ENCODE measurements at regions not wholly inside any gene's neighbourhood (a gene's known extent, or its start where the extent isn't known, plus 50 kb on each side); places are given as distances from the start of the nearest gene placed in this dataset.
"Not testable (repeated sequence)": the region's sequence is repeated elsewhere in the genome, so short reads cannot be mapped to it uniquely, and the experiment has no call there.

DNA sequence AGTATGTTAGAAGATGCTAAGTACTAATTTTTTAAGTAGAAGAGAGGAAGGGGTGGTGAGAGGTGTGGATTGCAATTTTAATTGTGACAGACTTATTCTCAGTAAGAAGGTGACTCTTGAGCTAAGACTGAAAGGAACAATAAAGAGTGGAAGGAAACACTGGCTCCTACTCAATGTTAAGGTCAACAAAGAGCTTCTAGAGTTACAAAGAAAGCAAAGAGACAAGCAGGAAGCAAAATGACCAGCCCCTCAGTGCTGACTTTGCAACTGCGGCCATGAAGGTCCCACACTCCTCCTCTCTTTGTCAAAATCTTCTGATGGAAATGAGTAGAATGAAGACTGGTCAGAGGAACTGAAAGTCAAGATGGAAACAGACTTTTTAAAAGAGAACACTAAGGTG, 79.9 kb upstream of the FOXI2 start:
- Mint-ChIP-seq H3K4me1 (no peaks in the 10 kb centered on the region), H3K9me3 (peaks cover 0 to 6% (median 0%) of the 10 kb centered on the region in 11 donors), H3K27me3 (peaks cover 0 to 12% (median 0%) of the 10 kb centered on the region in 5 donors), H3K36me3 (no peaks in the 10 kb centered on the region), H3K4me3 (no peak overlapping the region), H3K27ac (no peak overlapping the region)
- ChIA-PET CTCF (no interaction called here), POLR2A (no interaction called here)
- H3K4me3 ChIP-seq (ENCODE audit: low read length): no peak overlapping the region
- no peaks in the 10 kb centered on the region for H3K9me3 ChIP-seq (ENCODE audit: control insufficient read depth in 2 of 3, low read length in 3 of 3)
- intact Hi-C loops (cut with micrococcal nuclease): no loop called here
- H3K27me3 ChIP-seq (ENCODE audit: control insufficient read depth in 2 of 2, insufficient read depth in 2 of 2, low read length in 2 of 2): no peaks in the 10 kb centered on the region
- DNase-seq: no peak
- no peaks in the 10 kb centered on the region for H3K36me3 ChIP-seq (ENCODE audit: control insufficient read depth in 2 of 3, insufficient read depth in 3 of 3, low read length in 3 of 3)
- no peak overlapping the region for H3K27ac ChIP-seq (ENCODE audit: low read depth, low read length)
- no peaks in the 10 kb centered on the region for H3K4me1 ChIP-seq (ENCODE audit: control insufficient read depth in 2 of 2, insufficient read depth in 2 of 2, low read length in 2 of 2)
- no peak for ATAC-seq

DNA sequence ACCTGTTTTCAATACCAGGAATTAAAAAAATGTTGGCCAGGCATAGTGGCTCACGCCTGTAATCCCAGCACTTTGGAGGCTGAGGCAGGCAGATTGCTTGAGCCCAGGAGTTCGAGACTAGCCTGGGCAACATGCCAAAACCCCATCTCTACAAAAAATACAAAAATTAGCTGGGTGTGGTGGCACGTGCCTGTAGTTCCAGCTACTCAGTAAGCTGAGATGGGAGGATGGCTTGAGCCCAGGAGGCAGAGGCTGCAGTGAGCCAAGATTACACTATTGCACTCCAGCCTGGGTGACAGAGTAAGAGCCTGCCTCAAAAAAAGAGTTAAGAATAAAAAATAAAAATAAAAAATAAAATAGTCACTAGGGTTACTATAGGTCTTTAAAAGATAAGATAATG, 60.6 kb upstream of the FOXI2 start:
- POLR2A ChIA-PET: not testable (repeated sequence)

DNA sequence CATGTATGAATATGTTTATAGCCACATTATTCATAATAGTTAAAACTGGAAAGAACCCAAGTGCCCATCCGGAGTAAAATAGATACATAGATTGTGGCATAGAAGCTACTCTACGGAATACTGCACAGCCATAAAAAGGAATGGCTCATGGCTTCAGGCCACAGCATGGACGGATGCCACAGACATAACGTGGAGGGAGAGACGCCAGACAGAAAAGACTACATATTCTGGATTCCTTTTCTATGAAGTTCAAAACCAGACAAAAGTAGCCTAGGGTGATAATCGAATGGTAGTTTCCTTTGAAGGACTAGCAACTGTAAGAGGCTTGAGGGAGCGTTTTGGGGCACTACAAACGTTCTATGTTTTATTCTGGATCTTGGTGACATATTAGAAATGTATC, 58.9 kb upstream of the FOXI2 start:
- H3K9me3 Mint-ChIP-seq: no peaks in the 10 kb centered on the region
- CTCF ChIA-PET: interaction anchor here (0.6 kb wide), 1 partner anchor 333 kb away, joined by 3 read pairs; no protein-coding TSS in a partner anchor
- H3K27me3 Mint-ChIP-seq: peaks cover 0 to 9% (median 0%) of the 10 kb centered on the region in 5 donors

More for the DNA sequence above, 60.6 kb upstream of the FOXI2 start:
- H3K4me3 ChIP-seq (ENCODE audit: low read length); H3K27me3 Mint-ChIP-seq; H3K4me1 ChIP-seq (ENCODE audit: control insufficient read depth in 2 of 2, insufficient read depth in 2 of 2, low read length in 2 of 2); H3K36me3 Mint-ChIP-seq; H3K4me1 Mint-ChIP-seq; H3K9me3 Mint-ChIP-seq; ATAC-seq; H3K4me3 Mint-ChIP-seq; H3K27ac ChIP-seq (ENCODE audit: low read depth, low read length); H3K27ac Mint-ChIP-seq; DNase-seq; H3K27me3 ChIP-seq (ENCODE audit: control insufficient read depth in 2 of 2, insufficient read depth in 2 of 2, low read length in 2 of 2); intact Hi-C loops (cut with micrococcal nuclease); CTCF ChIA-PET; H3K9me3 ChIP-seq (ENCODE audit: control insufficient read depth in 2 of 3, low read length in 3 of 3); H3K36me3 ChIP-seq (ENCODE audit: control insufficient read depth in 2 of 3, insufficient read depth in 3 of 3, low read length in 3 of 3): not testable (repeated sequence)

DNA sequence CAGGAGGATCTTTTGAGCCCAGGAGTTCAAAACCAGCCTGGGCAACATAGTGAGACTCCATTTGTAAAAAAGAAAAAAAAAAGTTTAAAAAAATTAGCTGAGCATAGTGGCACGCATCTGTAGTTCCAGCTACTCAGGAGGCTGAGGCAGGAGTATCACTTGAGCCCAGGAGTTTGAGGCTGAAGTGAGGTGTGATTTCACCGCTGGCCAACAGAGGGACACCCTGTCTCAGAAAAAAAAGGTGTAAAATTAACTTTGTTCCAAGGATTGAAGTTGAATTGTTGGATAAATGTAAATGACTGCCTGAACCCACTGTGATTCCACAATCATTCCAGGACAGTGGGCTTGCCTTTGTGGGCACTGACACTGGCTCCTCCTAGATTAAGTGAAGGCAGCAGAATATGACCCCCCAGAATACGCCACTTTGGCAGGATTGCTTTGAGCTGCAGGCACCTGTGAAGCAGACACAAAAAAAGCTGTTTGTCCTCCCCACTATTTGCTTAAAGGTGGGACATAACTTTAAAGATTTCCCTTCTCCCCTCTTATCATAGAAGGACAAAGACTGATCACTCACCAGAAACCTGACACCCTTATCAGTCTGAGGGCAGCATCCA, 57.2 kb upstream of the FOXI2 start:
- DNase-seq: no peak
- intact Hi-C loops (cut with micrococcal nuclease): no loop called here
- Histone ChIP-seq H3K4me3 (ENCODE audit: low read length) (no peak overlapping the region), H3K27ac (ENCODE audit: low read depth, low read length) (no peak overlapping the region), H3K9me3 (ENCODE audit: control insufficient read depth in 2 of 3, low read length in 3 of 3) (no peaks in the 10 kb centered on the region), H3K36me3 (ENCODE audit: control insufficient read depth in 2 of 3, insufficient read depth in 3 of 3, low read length in 3 of 3) (no peaks in the 10 kb centered on the region), H3K27me3 (ENCODE audit: control insufficient read depth in 2 of 2, insufficient read depth in 2 of 2, low read length in 2 of 2) (no peaks in the 10 kb centered on the region), H3K4me1 (ENCODE audit: control insufficient read depth in 2 of 2, insufficient read depth in 2 of 2, low read length in 2 of 2) (no peaks in the 10 kb centered on the region)
- Mint-ChIP-seq H3K4me3 (no peak overlapping the region), H3K9me3 (peaks cover 0 to 2% (median 0%) of the 10 kb centered on the region in 11 donors), H3K36me3 (no peaks in the 10 kb centered on the region), H3K4me1 (no peaks in the 10 kb centered on the region), H3K27me3 (peaks cover 0 to 9% (median 6%) of the 10 kb centered on the region in 5 donors), H3K27ac (no peak overlapping the region)
- ChIA-PET POLR2A (no interaction called here), CTCF (no interaction called here)
- ATAC-seq: no peak

More for the DNA sequence above, 58.9 kb upstream of the FOXI2 start:
- Histone ChIP-seq H3K36me3 (ENCODE audit: control insufficient read depth in 2 of 3, insufficient read depth in 3 of 3, low read length in 3 of 3) (no peaks in the 10 kb centered on the region), H3K27ac (ENCODE audit: low read depth, low read length) (no peak overlapping the region), H3K9me3 (ENCODE audit: control insufficient read depth in 2 of 3, low read length in 3 of 3) (no peaks in the 10 kb centered on the region), H3K4me1 (ENCODE audit: control insufficient read depth in 2 of 2, insufficient read depth in 2 of 2, low read length in 2 of 2) (no peaks in the 10 kb centered on the region), H3K27me3 (ENCODE audit: control insufficient read depth in 2 of 2, insufficient read depth in 2 of 2, low read length in 2 of 2) (no peaks in the 10 kb centered on the region), H3K4me3 (ENCODE audit: low read length) (no peak overlapping the region)
- DNase-seq (no peak), ATAC-seq (no peak)
- intact Hi-C loops (cut with micrococcal nuclease): no loop called here
- POLR2A ChIA-PET: no interaction called here
- Mint-ChIP-seq H3K4me1 (no peaks in the 10 kb centered on the region), H3K36me3 (no peaks in the 10 kb centered on the region), H3K4me3 (no peak overlapping the region), H3K27ac (no peak overlapping the region)

Data from naive thymus-derived CD4-positive, alpha-beta T cell (primary cell).